ENCODE measurements at regions not wholly inside any gene's neighbourhood (a gene's known extent, or its start where the extent isn't known, plus 50 kb on each side); places are given as distances from the start of the nearest gene placed in this dataset.
A peak's percentile ranks its signal among the peaks of the same experiment; 100 is the strongest.
"Not testable (repeated sequence)": the region's sequence is repeated elsewhere in the genome, so short reads cannot be mapped to it uniquely, and the experiment has no call there.

GRCh38 chr11:46210856-46211255 lies 66.6 kb upstream of the CREB3L1 start:
- no peak overlapping the region for H3K27ac Mint-ChIP-seq
- H3K4me3 Mint-ChIP-seq: no peak overlapping the region
- H3K4me1 Mint-ChIP-seq: peaks cover 6 to 11% (median 11%) of the 10 kb centered on the region in 4 donors
- no peaks in the 10 kb centered on the region for H3K36me3 ChIP-seq (ENCODE audit: control insufficient read depth, insufficient read depth, low read length)
- no peak for ATAC-seq (ENCODE audit: low read depth in 2 of 2)
- H3K27ac ChIP-seq (ENCODE audit: insufficient read depth, low read length, poor library complexity, severe bottlenecking): no peak overlapping the region
- peaks cover 10% of the 10 kb centered on the region for H3K27me3 ChIP-seq (ENCODE audit: control insufficient read depth, insufficient read depth, low read length)
- no peak for DNase-seq
- H3K4me3 ChIP-seq (ENCODE audit: low read depth, low read length): no peak overlapping the region
- H3K4me1 ChIP-seq (ENCODE audit: control insufficient read depth, insufficient read depth, low read length, poor library complexity, severe bottlenecking): peaks cover 4% of the 10 kb centered on the region
- H3K9me3 Mint-ChIP-seq: peaks cover 0 to 6% (median 0%) of the 10 kb centered on the region in 7 donors
- H3K36me3 Mint-ChIP-seq: peaks cover 3% of the 10 kb centered on the region
- H3K27me3 Mint-ChIP-seq: peaks cover 18% of the 10 kb centered on the region
- H3K9me3 ChIP-seq (ENCODE audit: control insufficient read depth in 2 of 2, low read length in 2 of 2): no peaks in the 10 kb centered on the region

DNA sequence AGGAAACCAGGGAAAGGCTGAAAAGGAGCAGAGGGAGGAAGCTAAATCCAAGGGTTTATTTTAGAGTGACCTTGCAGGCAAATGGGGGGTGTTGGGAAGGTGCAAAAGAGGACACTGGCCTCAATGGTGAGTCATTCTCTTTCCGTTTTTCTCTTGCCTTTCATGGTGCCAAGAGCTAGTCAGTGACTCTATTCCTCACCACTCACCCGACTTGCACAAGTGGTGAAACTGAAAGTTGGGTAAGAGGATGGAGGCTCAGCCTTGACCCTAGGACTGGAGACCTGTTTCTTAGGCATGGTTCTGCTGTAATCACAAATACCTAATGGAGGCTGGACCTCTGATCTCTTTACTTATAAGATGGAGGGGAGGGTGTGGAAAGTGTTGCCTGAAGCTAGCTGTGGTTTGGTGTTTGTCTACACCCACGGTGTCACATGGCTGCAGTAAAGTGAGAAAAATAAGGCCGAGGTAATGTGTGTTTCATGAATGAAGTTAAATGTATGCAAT lies 67.3 kb upstream of the CREB3L1 start:
- peaks cover 0 to 6% (median 0%) of the 10 kb centered on the region in 7 donors for H3K9me3 Mint-ChIP-seq
- Histone ChIP-seq H3K27ac (ENCODE audit: insufficient read depth, low read length, poor library complexity, severe bottlenecking) (no peak overlapping the region), H3K27me3 (ENCODE audit: control insufficient read depth, insufficient read depth, low read length) (peaks cover 6% of the 10 kb centered on the region), H3K36me3 (ENCODE audit: control insufficient read depth, insufficient read depth, low read length) (no peaks in the 10 kb centered on the region), H3K4me3 (ENCODE audit: low read depth, low read length) (peak overlapping the region; percentile 26), H3K9me3 (ENCODE audit: control insufficient read depth in 2 of 2, low read length in 2 of 2) (no peaks in the 10 kb centered on the region), H3K4me1 (ENCODE audit: control insufficient read depth, insufficient read depth, low read length, poor library complexity, severe bottlenecking) (peaks cover 4% of the 10 kb centered on the region)
- H3K27me3 Mint-ChIP-seq: peaks cover 23% of the 10 kb centered on the region
- ATAC-seq (ENCODE audit: low read depth in 2 of 2) (peak; percentile 8 to 45), DNase-seq (peak in 1 of 3 donors; percentile 36)
- no peak overlapping the region for H3K27ac Mint-ChIP-seq
- H3K4me3 Mint-ChIP-seq: peak overlapping the region in 1 of 4 donors; percentile 25
- peaks cover 3% of the 10 kb centered on the region for H3K36me3 Mint-ChIP-seq
- H3K4me1 Mint-ChIP-seq: peaks cover 6 to 11% (median 11%) of the 10 kb centered on the region in 4 donors

- H3K36me3 ChIP-seq (ENCODE audit: control insufficient read depth, insufficient read depth, low read length); H3K27ac ChIP-seq (ENCODE audit: insufficient read depth, low read length, poor library complexity, severe bottlenecking); H3K4me3 Mint-ChIP-seq; H3K27ac Mint-ChIP-seq; ATAC-seq (ENCODE audit: low read depth in 2 of 2); H3K9me3 Mint-ChIP-seq; H3K36me3 Mint-ChIP-seq; H3K27me3 ChIP-seq (ENCODE audit: control insufficient read depth, insufficient read depth, low read length); H3K4me1 ChIP-seq (ENCODE audit: control insufficient read depth, insufficient read depth, low read length, poor library complexity, severe bottlenecking); DNase-seq; H3K4me3 ChIP-seq (ENCODE audit: low read depth, low read length); H3K9me3 ChIP-seq (ENCODE audit: control insufficient read depth in 2 of 2, low read length in 2 of 2): not testable (repeated sequence)
- Mint-ChIP-seq H3K4me1 (peaks cover 6 to 11% (median 11%) of the 10 kb centered on the region in 4 donors), H3K27me3 (peaks cover 28% of the 10 kb centered on the region)
Observed at GRCh38 chr11:46209624-46210023, 67.8 kb upstream of the CREB3L1 start.

- H3K27ac Mint-ChIP-seq: no peak overlapping the region
- DNase-seq (no peak), ATAC-seq (ENCODE audit: low read depth in 2 of 2) (no peak)
- no peaks in the 10 kb centered on the region for H3K36me3 ChIP-seq (ENCODE audit: control insufficient read depth, insufficient read depth, low read length)
- H3K9me3 Mint-ChIP-seq: peaks cover 0 to 6% (median 0%) of the 10 kb centered on the region in 7 donors
- H3K27ac ChIP-seq (ENCODE audit: insufficient read depth, low read length, poor library complexity, severe bottlenecking): no peak overlapping the region
- H3K4me1 Mint-ChIP-seq: peaks cover 6 to 11% (median 11%) of the 10 kb centered on the region in 4 donors
- no peaks in the 10 kb centered on the region for H3K9me3 ChIP-seq (ENCODE audit: control insufficient read depth in 2 of 2, low read length in 2 of 2)
- peaks cover 28% of the 10 kb centered on the region for H3K27me3 Mint-ChIP-seq
- H3K27me3 ChIP-seq (ENCODE audit: control insufficient read depth, insufficient read depth, low read length): peaks cover 6% of the 10 kb centered on the region
- no peak overlapping the region for H3K4me3 Mint-ChIP-seq
- H3K4me1 ChIP-seq (ENCODE audit: control insufficient read depth, insufficient read depth, low read length, poor library complexity, severe bottlenecking): peaks cover 4% of the 10 kb centered on the region
- no peak overlapping the region for H3K4me3 ChIP-seq (ENCODE audit: low read depth, low read length)
- H3K36me3 Mint-ChIP-seq: peaks cover 3% of the 10 kb centered on the region
Observed at GRCh38 chr11:46208803-46209202, 68.7 kb upstream of the CREB3L1 start.

- H3K4me3 Mint-ChIP-seq: no peak overlapping the region
- H3K36me3 Mint-ChIP-seq: peaks cover 3% of the 10 kb centered on the region
- ATAC-seq (ENCODE audit: low read depth in 2 of 2) (no peak), DNase-seq (no peak)
- Histone ChIP-seq H3K9me3 (ENCODE audit: control insufficient read depth in 2 of 2, low read length in 2 of 2) (no peaks in the 10 kb centered on the region), H3K36me3 (ENCODE audit: control insufficient read depth, insufficient read depth, low read length) (no peaks in the 10 kb centered on the region), H3K27me3 (ENCODE audit: control insufficient read depth, insufficient read depth, low read length) (peaks cover 6% of the 10 kb centered on the region), H3K27ac (ENCODE audit: insufficient read depth, low read length, poor library complexity, severe bottlenecking) (no peak overlapping the region), H3K4me3 (ENCODE audit: low read depth, low read length) (no peak overlapping the region), H3K4me1 (ENCODE audit: control insufficient read depth, insufficient read depth, low read length, poor library complexity, severe bottlenecking) (peaks cover 4% of the 10 kb centered on the region)
- peaks cover 0 to 6% (median 0%) of the 10 kb centered on the region in 7 donors for H3K9me3 Mint-ChIP-seq
- H3K27ac Mint-ChIP-seq: no peak overlapping the region
- H3K27me3 Mint-ChIP-seq: peaks cover 30% of the 10 kb centered on the region
- peaks cover 5 to 11% (median 9%) of the 10 kb centered on the region in 4 donors for H3K4me1 Mint-ChIP-seq
Observed at GRCh38 chr11:46207270-46207669, 70.2 kb upstream of the CREB3L1 start.

GRCh38 chr11:46204415-46204814 lies 73.0 kb upstream of the CREB3L1 start:
- not testable (repeated sequence) for H3K4me3 ChIP-seq (ENCODE audit: low read depth, low read length); DNase-seq; H3K9me3 Mint-ChIP-seq; H3K27me3 ChIP-seq (ENCODE audit: control insufficient read depth, insufficient read depth, low read length); H3K4me3 Mint-ChIP-seq; H3K4me1 Mint-ChIP-seq; H3K27ac Mint-ChIP-seq; ATAC-seq (ENCODE audit: low read depth in 2 of 2); H3K4me1 ChIP-seq (ENCODE audit: control insufficient read depth, insufficient read depth, low read length, poor library complexity, severe bottlenecking); H3K9me3 ChIP-seq (ENCODE audit: control insufficient read depth in 2 of 2, low read length in 2 of 2); H3K36me3 ChIP-seq (ENCODE audit: control insufficient read depth, insufficient read depth, low read length); H3K27ac ChIP-seq (ENCODE audit: insufficient read depth, low read length, poor library complexity, severe bottlenecking); H3K36me3 Mint-ChIP-seq
- peaks cover 26% of the 10 kb centered on the region for H3K27me3 Mint-ChIP-seq

DNA sequence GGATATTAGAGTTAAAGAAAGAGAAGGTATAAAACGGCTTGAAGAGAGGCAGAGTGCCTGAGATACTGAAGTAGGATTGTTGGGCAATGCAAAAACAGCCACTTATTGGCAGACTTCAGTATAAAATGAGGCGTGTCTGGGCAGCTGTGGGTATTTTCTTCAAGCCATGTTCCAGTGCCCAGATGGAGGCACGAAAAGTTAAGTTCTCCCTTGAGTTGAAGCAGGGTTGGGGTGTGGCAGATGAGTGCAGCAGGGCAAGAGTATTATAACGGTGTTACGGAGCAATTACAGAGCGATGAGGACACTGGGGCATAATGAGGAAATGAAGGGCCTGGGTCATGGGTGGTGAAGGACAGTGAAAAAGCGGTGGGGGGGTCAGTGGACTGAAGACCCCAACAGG lies 73.7 kb upstream of the CREB3L1 start:
- peaks cover 27% of the 10 kb centered on the region for H3K27me3 Mint-ChIP-seq
- ATAC-seq (ENCODE audit: low read depth in 2 of 2) (no peak), DNase-seq (no peak)
- Histone ChIP-seq H3K27me3 (ENCODE audit: control insufficient read depth, insufficient read depth, low read length) (peaks cover 3% of the 10 kb centered on the region), H3K9me3 (ENCODE audit: control insufficient read depth in 2 of 2, low read length in 2 of 2) (no peaks in the 10 kb centered on the region), H3K4me1 (ENCODE audit: control insufficient read depth, insufficient read depth, low read length, poor library complexity, severe bottlenecking) (no peaks in the 10 kb centered on the region), H3K36me3 (ENCODE audit: control insufficient read depth, insufficient read depth, low read length) (no peaks in the 10 kb centered on the region), H3K4me3 (ENCODE audit: low read depth, low read length) (no peak overlapping the region), H3K27ac (ENCODE audit: insufficient read depth, low read length, poor library complexity, severe bottlenecking) (no peak overlapping the region)
- H3K4me3 Mint-ChIP-seq: no peak overlapping the region
- no peaks in the 10 kb centered on the region for H3K4me1 Mint-ChIP-seq
- no peaks in the 10 kb centered on the region for H3K36me3 Mint-ChIP-seq
- no peaks in the 10 kb centered on the region for H3K9me3 Mint-ChIP-seq
- H3K27ac Mint-ChIP-seq: peak overlapping the region in 1 of 3 donors; percentile 55

DNA sequence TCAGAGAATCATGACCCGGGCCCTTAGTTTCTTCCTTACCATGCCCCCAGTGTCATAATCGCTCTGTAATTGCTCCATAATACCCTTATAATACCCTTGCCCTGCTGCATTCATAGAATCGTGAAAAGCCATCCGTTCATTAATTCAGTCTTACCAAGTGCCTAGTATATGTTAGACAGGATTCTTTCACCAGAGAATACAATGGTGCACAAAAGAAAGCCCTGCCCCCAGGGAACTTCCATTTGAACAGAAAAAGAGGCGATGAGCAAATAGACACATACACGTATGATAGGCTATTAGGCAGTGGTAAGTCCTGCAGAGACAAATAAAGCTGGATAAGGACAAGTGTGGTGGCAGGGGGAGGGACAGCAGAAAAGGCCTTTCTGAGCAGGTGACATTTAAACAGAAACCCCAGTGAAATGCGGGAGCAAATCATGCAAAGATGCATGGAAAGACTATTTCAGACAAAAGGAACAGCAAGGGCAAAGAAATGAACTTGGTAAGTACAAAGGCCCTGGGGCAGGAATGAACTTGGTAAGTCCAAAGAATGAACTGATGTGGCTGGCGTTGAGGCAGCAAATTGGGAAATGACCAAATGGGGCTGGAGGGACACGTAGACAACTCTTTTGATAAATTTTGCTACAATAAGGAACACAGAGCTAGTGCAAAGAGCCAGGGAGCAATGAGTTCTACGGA lies 74.6 kb upstream of the CREB3L1 start:
- Mint-ChIP-seq H3K27ac (no peak overlapping the region), H3K27me3 (peaks cover 27% of the 10 kb centered on the region), H3K9me3 (no peaks in the 10 kb centered on the region), H3K4me1 (no peaks in the 10 kb centered on the region), H3K36me3 (no peaks in the 10 kb centered on the region), H3K4me3 (no peak overlapping the region)
- ATAC-seq (ENCODE audit: low read depth in 2 of 2): no peak
- Histone ChIP-seq H3K9me3 (ENCODE audit: control insufficient read depth in 2 of 2, low read length in 2 of 2) (no peaks in the 10 kb centered on the region), H3K36me3 (ENCODE audit: control insufficient read depth, insufficient read depth, low read length) (no peaks in the 10 kb centered on the region), H3K27me3 (ENCODE audit: control insufficient read depth, insufficient read depth, low read length) (peaks cover 7% of the 10 kb centered on the region), H3K27ac (ENCODE audit: insufficient read depth, low read length, poor library complexity, severe bottlenecking) (no peak overlapping the region), H3K4me3 (ENCODE audit: low read depth, low read length) (no peak overlapping the region), H3K4me1 (ENCODE audit: control insufficient read depth, insufficient read depth, low read length, poor library complexity, severe bottlenecking) (no peaks in the 10 kb centered on the region)
- DNase-seq: no peak
